ENCODE measurements at regions not wholly inside any gene's neighbourhood (a gene's known extent, or its start where the extent isn't known, plus 50 kb on each side); places are given as distances from the start of the nearest gene placed in this dataset.
"Not testable (repeated sequence)": the region's sequence is repeated elsewhere in the genome, so short reads cannot be mapped to it uniquely, and the experiment has no call there.

DNA sequence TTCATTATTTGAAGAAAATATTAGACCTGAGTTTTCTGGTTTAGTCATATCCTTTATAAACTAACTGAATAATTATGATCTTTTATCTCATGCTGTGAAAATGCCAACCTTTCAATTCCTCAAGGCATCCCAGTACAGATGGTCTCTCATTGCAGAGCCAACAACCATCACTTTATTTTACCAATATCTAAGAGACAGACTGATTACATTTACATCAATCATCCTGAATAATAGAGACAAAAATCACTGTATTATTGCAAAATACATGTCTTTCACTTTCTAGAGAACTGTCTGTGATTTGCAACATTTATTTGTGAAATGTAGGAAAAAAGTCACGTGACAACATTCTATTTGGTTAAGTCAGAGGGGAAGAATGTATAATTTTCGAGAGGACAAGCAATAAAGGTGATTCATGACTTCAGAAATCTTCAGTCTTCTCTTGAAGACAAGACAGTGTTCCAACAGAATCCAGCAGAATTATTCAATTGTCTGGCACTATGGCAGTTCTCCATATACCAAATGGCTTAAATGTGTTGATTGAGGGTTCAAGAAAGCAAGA, 503.6 kb upstream of the SYT4 start:
- Mint-ChIP-seq H3K4me1 (ENCODE audit: low read depth) (no peaks in the 10 kb centered on the region), H3K4me3 (no peak overlapping the region), H3K9me3 (peaks cover 7% of the 10 kb centered on the region), H3K27me3 (ENCODE audit: low read depth) (no peaks in the 10 kb centered on the region), H3K36me3 (ENCODE audit: insufficient read depth) (no peaks in the 10 kb centered on the region)
- ATAC-seq (no peak), DNase-seq (no peak)

GRCh38 chr18:43785158-43785557, 507.9 kb upstream of the SYT4 start:
- Mint-ChIP-seq H3K4me1 (ENCODE audit: low read depth) (no peaks in the 10 kb centered on the region), H3K27me3 (ENCODE audit: low read depth) (no peaks in the 10 kb centered on the region), H3K9me3 (no peaks in the 10 kb centered on the region), H3K4me3 (no peak overlapping the region), H3K36me3 (ENCODE audit: insufficient read depth) (no peaks in the 10 kb centered on the region)
- no peak for ATAC-seq
- no peak for DNase-seq

GRCh38 chr18:43786893-43787292, 509.6 kb upstream of the SYT4 start:
- no peaks in the 10 kb centered on the region for H3K9me3 Mint-ChIP-seq
- no peaks in the 10 kb centered on the region for H3K36me3 Mint-ChIP-seq (ENCODE audit: insufficient read depth)
- no peak overlapping the region for H3K4me3 Mint-ChIP-seq
- DNase-seq (no peak), ATAC-seq (no peak)
- H3K27me3 Mint-ChIP-seq (ENCODE audit: low read depth) = no peaks in the 10 kb centered on the region
- no peaks in the 10 kb centered on the region for H3K4me1 Mint-ChIP-seq (ENCODE audit: low read depth)

DNA sequence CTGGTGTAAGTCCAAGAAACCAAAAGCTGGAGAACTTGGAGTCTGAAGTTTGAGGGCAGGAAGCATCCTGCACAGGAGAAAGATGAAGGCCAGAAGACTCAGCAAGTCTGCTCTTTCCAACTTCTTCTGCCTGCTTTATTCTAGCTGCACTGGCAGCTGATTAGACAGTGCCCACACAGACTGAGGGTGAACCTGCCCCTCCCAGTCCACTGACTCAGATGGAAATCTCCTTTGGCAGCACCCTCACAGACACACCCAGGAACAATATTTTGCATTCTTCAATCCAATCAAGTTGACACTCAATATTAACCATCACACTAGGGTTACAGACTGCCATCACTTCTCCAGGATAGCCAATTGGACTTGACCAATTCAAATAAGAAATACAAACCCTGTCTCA, 510.4 kb upstream of the SYT4 start:
- H3K4me3 Mint-ChIP-seq; DNase-seq; H3K36me3 Mint-ChIP-seq (ENCODE audit: insufficient read depth); H3K9me3 Mint-ChIP-seq; ATAC-seq; H3K27me3 Mint-ChIP-seq (ENCODE audit: low read depth); H3K4me1 Mint-ChIP-seq (ENCODE audit: low read depth): not testable (repeated sequence)

GRCh38 chr18:43789234-43790000, 512.1 kb upstream of the SYT4 start:
- Mint-ChIP-seq H3K4me1 (ENCODE audit: low read depth) (no peaks in the 10 kb centered on the region), H3K9me3 (no peaks in the 10 kb centered on the region), H3K36me3 (ENCODE audit: insufficient read depth) (no peaks in the 10 kb centered on the region), H3K4me3 (no peak overlapping the region), H3K27me3 (ENCODE audit: low read depth) (no peaks in the 10 kb centered on the region)
- no peak for ATAC-seq
- no peak for DNase-seq

- Mint-ChIP-seq H3K9me3 (no peaks in the 10 kb centered on the region), H3K27me3 (ENCODE audit: low read depth) (no peaks in the 10 kb centered on the region), H3K4me3 (no peak overlapping the region), H3K36me3 (ENCODE audit: insufficient read depth) (no peaks in the 10 kb centered on the region), H3K4me1 (ENCODE audit: low read depth) (no peaks in the 10 kb centered on the region)
- ATAC-seq (no peak), DNase-seq (no peak)
Measured at GRCh38 chr18:43793910-43794309, 516.6 kb upstream of the SYT4 start.

DNA sequence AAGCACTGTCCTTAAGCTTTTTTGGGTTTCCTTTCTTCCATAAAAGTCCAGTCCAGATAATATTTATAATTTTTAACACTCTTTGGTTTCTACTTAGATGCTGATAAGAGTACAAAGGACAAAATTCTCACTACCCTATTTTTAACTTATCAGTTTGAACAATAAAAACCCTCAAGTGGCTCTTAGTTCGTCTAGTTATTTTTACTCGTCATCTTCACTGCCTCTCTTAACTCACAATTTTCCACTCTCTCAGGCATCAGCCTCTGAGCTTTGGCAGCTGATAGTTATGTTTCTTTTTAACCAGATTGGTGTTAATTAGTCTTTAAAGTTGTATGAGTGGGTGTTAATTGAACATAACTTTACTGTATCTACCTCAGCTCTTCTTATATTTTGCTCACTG, 517.1 kb upstream of the SYT4 start:
- Mint-ChIP-seq H3K9me3 (no peaks in the 10 kb centered on the region), H3K4me3 (no peak overlapping the region), H3K4me1 (ENCODE audit: low read depth) (no peaks in the 10 kb centered on the region), H3K36me3 (ENCODE audit: insufficient read depth) (no peaks in the 10 kb centered on the region), H3K27me3 (ENCODE audit: low read depth) (no peaks in the 10 kb centered on the region)
- no peak for DNase-seq
- no peak for ATAC-seq

- no peaks in the 10 kb centered on the region for H3K27me3 Mint-ChIP-seq (ENCODE audit: low read depth)
- no peaks in the 10 kb centered on the region for H3K4me1 Mint-ChIP-seq (ENCODE audit: low read depth)
- no peaks in the 10 kb centered on the region for H3K36me3 Mint-ChIP-seq (ENCODE audit: insufficient read depth)
- H3K4me3 Mint-ChIP-seq = no peak overlapping the region
- ATAC-seq (no peak), DNase-seq (no peak)
- peaks cover 15% of the 10 kb centered on the region for H3K9me3 Mint-ChIP-seq
Measured at GRCh38 chr18:43797347-43797746, 520.1 kb upstream of the SYT4 start.

DNA sequence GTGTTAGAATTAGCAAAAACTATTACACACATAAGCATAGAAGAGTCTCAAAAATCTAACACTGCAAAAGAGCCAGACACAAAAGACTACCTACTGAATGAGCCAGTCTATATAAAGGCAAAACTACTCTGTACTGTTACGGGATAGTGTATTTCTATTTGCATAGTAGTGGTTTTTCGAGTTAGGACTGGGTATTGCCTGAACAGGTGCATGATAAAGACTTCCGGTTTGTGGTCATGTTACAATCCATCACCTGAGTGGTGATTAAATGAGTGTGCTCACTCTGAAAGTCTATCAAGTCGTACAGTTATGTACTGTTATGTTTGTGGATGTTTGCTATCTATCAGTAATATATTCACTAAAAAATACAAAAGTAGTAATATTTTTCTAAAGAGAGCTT, 523.3 kb upstream of the SYT4 start:
- DNase-seq (no peak), ATAC-seq (no peak)
- H3K36me3 Mint-ChIP-seq (ENCODE audit: insufficient read depth) = no peaks in the 10 kb centered on the region
- no peak overlapping the region for H3K4me3 Mint-ChIP-seq
- H3K4me1 Mint-ChIP-seq (ENCODE audit: low read depth) = no peaks in the 10 kb centered on the region
- peaks cover 28% of the 10 kb centered on the region for H3K9me3 Mint-ChIP-seq
- H3K27me3 Mint-ChIP-seq (ENCODE audit: low read depth) = no peaks in the 10 kb centered on the region

DNA sequence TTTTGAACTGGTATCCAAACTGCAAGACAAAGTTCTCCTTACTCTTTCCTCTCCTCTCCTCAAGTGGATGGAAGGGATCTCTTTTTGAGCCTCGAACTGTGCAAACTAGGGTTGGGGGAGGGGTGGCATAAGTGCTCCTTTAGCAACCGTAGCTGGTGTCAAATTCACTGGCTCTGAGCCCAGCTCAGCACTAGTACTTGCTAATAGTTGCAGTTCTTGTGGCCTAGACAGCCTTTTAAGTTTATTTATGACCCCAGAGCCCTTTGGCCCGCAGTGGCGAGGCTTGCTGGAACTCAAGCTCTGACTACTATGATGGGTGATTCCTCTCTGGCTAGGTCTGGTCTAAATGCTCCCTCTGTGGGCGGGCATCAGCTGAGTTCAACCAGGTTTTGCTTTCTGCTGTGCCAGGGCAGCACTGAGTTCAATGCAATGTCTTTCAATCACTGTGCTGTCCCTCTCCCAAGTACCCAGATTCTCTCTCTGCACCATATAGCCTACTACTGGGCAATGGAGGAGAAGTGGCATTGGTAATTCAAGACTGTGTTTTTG, 528.4 kb upstream of the SYT4 start:
- DNase-seq (no peak), ATAC-seq (no peak)
- H3K9me3 Mint-ChIP-seq = peaks cover 25% of the 10 kb centered on the region
- no peak overlapping the region for H3K4me3 Mint-ChIP-seq
- no peaks in the 10 kb centered on the region for H3K27me3 Mint-ChIP-seq (ENCODE audit: low read depth)
- no peaks in the 10 kb centered on the region for H3K36me3 Mint-ChIP-seq (ENCODE audit: insufficient read depth)
- H3K4me1 Mint-ChIP-seq (ENCODE audit: low read depth) = no peaks in the 10 kb centered on the region

DNA sequence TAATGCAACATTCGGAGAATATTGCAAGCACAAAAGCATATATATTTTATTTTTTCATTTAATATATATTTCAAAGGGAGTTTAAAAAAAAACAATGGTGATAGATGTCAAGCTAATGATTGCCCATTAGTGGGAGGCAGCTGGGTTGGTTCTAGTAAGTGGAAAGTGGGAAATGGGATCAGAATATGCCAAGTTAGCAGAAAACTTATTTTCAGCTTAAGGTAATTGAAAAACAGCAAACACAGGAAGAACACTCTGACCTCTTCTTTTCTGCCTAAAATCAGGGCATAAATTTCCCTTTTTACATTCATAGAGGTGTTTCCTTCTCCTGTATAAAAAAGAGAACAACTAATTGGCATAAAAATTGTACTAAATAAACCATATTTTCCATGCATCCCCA, 535.3 kb upstream of the SYT4 start:
- ATAC-seq = no peak

GRCh38 chr18:43819397-43819796, 542.1 kb upstream of the SYT4 start:
- no peak for ATAC-seq
- Mint-ChIP-seq H3K36me3 (ENCODE audit: insufficient read depth) (no peaks in the 10 kb centered on the region), H3K4me1 (ENCODE audit: low read depth) (no peaks in the 10 kb centered on the region), H3K4me3 (no peak overlapping the region), H3K27me3 (ENCODE audit: low read depth) (no peaks in the 10 kb centered on the region), H3K9me3 (peaks cover 6% of the 10 kb centered on the region)
- no peak for DNase-seq

More for the DNA sequence above, 535.3 kb upstream of the SYT4 start:
- Mint-ChIP-seq H3K36me3 (ENCODE audit: insufficient read depth) (no peaks in the 10 kb centered on the region), H3K27me3 (ENCODE audit: low read depth) (no peaks in the 10 kb centered on the region), H3K9me3 (no peaks in the 10 kb centered on the region), H3K4me1 (ENCODE audit: low read depth) (no peaks in the 10 kb centered on the region), H3K4me3 (no peak overlapping the region)
- no peak for DNase-seq

GRCh38 chr18:43819873-43820272, 542.6 kb upstream of the SYT4 start:
- no peak for DNase-seq
- H3K27me3 Mint-ChIP-seq (ENCODE audit: low read depth) = no peaks in the 10 kb centered on the region
- H3K9me3 Mint-ChIP-seq = peaks cover 6% of the 10 kb centered on the region
- H3K4me1 Mint-ChIP-seq (ENCODE audit: low read depth) = no peaks in the 10 kb centered on the region
- H3K4me3 Mint-ChIP-seq = no peak overlapping the region
- H3K36me3 Mint-ChIP-seq (ENCODE audit: insufficient read depth) = no peaks in the 10 kb centered on the region
- ATAC-seq = no peak

- Mint-ChIP-seq H3K36me3 (ENCODE audit: insufficient read depth) (no peaks in the 10 kb centered on the region), H3K4me3 (no peak overlapping the region), H3K27me3 (ENCODE audit: low read depth) (no peaks in the 10 kb centered on the region), H3K4me1 (ENCODE audit: low read depth) (no peaks in the 10 kb centered on the region), H3K9me3 (no peaks in the 10 kb centered on the region)
- DNase-seq (no peak), ATAC-seq (no peak)
Measured at GRCh38 chr18:43825768-43826167, 548.5 kb upstream of the SYT4 start.

GRCh38 chr18:43826215-43826614, 548.9 kb upstream of the SYT4 start:
- Mint-ChIP-seq H3K27me3 (ENCODE audit: low read depth) (no peaks in the 10 kb centered on the region), H3K9me3 (no peaks in the 10 kb centered on the region), H3K36me3 (ENCODE audit: insufficient read depth) (no peaks in the 10 kb centered on the region), H3K4me3 (no peak overlapping the region), H3K4me1 (ENCODE audit: low read depth) (no peaks in the 10 kb centered on the region)
- DNase-seq (no peak), ATAC-seq (no peak)

Data from activated T-cell treated with anti-CD3 and anti-CD28 coated beads, Interleukin-2, amount 50 U/mL, for 4 hours (primary cell).